GF-D8 (cell line): ENCODE measurements at regions not wholly inside any gene's neighbourhood (a gene's known extent, or its start where the extent isn't known, plus 50 kb on each side); places are given as distances from the start of the nearest gene placed in this dataset.

ENCODE experiments used
- DNase-seq: peaks from one replicate; lab custom pipeline; 2025; lab: John Stamatoyannopoulos, UW

DNA sequence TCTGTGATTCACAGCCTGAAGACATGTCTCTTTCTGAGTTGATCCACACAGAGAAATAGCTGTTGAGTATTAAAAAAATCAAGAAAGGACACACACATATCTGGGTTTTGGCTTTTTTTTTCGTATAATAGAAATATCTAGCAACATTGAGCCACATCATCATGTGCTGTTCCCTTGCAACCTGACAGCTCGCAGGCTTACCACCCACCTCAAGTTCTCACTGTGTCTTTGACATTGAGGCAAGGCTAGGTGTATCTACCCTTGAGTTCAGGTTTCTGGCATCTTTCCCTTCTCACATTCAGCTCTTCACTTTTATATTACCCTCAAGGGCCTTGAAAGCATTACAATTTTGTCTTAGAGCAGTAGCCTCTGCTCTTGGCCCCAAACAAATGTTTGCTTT is 490.3 kb upstream of the KIRREL3 start:
- no peak for DNase-seq

DNA sequence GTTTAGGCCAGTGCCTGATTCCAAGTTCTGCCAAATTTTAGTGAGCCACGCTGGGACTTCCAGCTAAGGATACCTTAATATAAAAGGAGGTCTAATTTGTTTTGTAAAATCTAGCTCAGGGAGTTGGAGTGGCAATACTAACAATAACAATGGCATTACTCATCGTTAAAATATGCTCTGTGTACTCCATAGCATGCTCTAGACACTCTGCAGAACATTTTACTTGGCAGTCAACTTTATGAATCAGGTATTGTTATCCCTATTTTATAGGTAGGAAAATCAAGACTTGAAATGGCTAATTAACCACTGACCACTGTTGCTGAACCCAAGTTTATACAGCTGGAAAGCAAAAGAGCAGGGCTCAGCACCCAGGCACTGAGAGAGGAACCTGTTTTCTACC is 485.0 kb upstream of the KIRREL3 start:
- DNase-seq, result no peak

DNA sequence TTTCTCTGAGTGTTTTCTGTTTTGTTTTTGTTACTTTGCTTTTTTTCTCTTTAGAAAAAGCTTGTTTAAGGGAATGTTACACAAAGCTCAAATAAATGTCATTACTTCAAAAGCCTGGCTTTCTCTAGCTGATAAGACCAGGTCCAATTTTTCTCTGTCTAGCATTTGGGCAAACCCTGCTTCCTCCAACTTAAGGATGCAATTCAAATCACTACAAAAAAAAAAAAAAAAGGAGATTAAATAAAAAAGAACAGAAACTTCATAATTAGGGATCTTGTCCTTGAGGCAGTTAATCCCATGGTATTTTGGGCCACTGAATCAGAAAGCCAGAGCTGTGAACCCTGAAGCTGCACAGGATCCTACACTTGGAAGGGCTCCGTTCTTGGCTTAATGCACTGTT is 480.8 kb upstream of the KIRREL3 start:
- DNase-seq, result no peak

DNA sequence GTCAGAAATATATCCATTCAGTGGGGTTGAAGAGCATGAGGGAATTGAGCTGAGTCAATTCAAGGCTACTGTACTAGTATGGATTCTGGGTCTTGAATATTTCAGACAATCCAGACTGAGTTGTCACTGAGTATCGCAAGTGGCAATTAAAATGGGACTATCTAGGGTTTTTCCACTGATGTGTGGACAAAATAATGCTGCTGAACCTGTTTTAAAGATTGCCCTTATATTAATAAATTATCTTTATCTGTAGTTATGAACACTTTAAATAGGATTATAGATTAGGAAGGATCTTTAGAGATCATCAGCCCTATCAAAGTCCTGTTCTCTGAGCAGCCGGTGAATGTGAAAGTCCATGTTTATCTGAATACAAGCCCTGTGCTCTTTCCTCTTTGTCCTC is 478.3 kb upstream of the KIRREL3 start:
- DNase-seq, result no peak

DNA sequence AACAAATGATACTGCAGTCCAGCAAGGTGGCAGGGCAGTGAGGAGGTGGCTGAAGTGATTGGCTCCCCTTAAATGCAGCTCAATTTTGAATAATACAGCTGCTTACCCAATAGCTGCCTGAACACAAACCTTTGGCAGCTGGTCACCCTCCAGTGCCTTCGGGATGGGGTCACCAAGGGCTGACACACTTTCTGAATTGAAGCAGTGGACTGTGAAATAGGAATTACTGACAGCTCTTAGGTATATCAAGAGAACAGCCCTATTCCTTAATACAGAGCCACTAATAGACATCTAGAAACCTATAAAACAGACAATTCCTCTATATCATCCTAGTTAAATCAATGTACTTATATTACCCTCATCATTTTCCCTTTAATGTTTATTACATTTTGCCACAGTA is 474.2 kb upstream of the KIRREL3 start:
- DNase-seq, result no peak

DNA sequence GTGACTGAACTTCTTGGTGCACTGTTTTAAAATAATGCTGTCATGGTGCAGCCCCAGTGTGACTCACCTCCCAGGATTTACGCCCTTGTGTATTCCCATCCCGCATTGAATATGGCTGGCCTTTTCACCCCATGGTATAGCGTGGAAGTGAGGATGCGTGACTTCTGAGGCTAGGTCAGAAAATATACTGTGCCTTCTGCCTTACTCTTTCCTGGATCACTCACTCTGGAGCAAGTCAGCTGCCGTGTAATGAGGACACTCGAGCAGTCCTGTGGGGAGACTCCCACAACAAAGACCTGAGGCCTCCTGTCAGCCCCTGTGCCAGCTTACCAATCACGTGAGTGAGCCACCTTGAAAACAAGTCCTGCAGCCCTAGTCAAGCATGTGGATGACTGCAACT is 471.9 kb upstream of the KIRREL3 start:
- no peak for DNase-seq

DNA sequence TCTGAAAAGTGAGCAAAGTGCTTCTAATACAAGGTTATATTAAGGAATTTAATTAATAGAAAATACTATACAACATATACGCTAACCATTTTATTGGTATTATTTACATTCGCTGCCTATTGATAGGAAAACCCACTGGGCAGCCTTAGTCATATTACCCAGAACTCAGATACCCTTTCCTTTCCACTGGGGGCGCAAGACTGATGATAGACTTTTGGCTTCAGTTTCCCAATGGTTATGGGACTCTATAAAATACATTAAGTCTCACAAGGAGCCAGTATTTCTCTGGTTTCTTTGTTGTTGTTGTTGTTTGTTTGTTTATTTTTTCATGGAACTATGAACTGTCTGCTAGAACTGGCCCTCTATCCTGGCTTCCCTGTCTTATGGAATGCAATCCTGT is 471.1 kb upstream of the KIRREL3 start:
- no peak for DNase-seq

DNA sequence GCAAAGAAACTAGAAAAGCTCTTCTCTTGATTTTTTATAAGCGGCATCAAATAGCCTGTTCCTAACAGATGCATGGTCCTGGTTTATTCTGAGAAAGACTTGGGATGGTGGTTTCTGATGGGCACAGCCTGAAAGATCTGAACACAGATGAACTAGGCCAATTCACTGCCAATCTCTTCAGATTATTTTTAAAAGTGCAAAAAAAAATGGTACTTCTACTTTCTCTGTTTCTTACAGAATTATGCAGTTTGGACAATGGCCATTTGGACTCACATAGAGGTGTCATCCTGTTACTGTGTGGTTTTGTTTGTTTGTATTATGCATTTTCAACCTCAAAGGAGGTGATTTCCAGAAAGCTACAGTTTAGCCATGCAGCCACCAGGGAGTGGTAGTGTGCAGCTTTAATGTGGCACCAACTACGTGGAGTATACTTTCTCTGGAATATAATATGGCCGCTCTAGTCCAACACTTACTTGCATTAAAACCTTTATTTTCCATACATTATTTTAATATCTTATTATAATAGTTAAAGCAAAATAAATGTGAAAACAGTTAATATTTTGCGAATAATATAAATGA is 469.8 kb upstream of the KIRREL3 start:
- no peak for DNase-seq

DNA sequence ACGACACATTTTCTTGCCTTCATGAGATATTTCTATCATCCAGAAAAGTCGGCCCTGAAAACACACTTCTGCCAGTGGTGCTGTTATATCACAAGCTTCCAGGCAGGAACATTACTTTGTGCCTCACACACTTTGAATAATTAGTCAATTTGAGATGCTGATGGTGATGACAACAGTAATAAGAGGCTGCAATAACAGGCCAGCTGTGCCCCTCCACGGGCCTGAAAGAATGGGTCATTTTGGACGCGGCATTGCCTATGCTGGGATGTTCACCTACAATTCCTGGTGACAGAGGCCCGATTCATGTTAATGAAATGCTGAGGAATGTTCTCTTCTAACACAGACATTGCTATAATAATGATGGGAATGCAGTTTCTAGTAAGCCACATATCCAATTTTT is 463.8 kb upstream of the KIRREL3 start:
- no peak for DNase-seq

DNA sequence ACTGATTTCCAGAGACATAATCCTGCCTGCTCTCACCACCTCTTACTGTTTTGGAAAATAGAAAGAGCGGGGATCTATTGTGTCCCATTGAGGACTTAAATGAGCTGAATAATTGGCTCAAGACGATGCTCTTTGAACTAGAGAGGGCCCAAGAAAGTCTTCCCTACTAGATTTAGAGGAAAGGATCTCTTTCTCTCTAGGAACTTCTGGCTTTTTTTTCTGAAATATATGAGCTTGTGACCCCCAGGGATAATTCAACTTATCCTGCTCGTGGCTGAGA is 461.4 kb upstream of the KIRREL3 start:
- no peak for DNase-seq

DNA sequence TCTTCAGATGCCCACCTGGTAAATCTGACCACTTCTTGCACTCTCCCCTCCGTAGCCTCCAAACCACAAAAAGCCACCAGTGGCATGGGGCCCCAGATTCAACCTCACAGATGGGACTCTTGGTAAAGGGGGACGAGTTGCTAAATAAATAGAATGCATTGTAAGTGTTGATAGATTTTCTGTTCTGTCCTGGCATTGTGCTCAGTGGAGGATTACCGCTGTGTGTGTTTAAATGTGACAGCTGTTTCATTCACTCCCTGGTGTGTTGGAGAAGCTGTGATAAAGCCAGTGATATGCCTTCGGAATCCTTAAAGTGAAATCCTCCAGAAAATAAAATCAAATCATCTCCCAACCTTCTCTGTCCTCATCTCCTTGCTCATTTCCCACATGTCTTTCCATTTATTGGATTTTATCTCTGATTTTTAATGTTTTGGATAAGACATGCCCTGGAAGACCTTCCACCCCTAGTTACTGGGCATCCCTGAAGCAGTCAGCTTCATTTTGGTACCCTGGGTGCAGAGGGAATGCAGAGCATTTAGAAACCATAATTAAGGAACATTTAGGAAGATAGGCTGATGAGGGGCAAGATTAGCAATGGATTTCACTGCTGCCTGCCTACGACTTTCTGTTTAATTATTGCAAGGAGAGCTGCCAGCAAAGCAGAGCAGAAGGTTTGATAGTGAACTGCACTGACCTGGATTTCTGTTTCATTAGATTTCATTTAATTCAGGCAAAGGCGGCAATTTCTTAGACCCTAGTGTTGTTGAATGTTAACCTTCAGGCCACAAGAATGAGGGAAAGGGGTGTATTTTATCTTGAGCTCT is 460.9 kb upstream of the KIRREL3 start:
- DNase-seq, result no peak

DNA sequence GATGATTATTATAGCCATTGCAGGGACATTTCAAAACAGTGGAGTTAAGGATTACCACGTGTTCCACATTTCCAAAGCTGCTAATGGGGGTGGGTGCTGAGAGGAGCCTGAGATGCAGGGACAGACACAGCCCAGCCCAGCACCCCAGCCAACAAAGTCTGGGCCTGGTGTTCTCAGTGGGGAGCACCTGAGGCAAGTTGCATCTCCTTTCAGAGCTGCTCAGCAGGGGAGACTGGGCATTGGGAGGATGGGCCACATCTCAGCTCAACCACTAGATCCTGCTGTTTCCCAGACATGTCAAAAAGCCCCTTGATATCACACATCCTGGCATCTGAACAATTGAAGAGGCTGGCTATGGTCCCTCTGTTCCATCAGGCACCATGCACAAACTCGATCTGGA is 458.0 kb upstream of the KIRREL3 start:
- DNase-seq, result no peak

DNA sequence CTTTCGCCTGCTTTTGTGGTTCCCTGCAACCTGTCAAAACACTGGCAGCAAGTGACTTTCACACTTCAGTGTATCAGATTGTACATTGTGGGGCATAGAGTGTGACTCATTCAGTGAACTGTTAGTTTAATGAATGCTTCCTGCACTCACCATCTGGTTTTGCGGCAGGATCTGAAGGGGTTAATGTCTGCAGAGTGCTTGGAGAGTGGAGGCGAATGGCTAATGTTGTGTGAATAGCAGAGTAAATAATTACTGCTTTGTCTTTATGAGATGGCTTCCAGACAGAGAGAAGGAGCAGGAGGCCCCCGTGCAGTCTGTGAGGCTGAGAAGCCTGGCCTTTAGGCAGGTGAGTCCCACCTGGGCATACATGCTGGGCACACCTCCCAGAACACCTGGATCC is 454.3 kb upstream of the KIRREL3 start:
- DNase-seq, result no peak

DNA sequence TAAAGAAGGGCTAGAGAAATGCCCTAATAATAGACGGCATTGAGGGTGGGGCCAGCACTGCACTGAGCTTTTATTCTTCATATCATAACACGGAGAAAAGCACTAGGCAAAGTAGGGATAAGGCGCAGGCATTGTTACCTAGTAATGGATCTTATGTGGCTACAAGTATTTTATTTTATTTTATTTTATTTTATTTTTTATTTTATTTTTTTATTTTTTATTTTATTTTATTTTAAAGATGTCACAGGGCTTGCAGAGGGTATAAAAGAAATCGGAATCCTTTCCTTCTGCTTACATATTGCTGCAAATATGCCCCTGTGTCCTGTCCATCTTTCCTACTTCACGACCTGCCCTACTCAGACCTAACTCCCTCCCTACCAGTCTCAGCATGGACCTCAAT is 452.0 kb upstream of the KIRREL3 start:
- DNase-seq, result no peak

DNA sequence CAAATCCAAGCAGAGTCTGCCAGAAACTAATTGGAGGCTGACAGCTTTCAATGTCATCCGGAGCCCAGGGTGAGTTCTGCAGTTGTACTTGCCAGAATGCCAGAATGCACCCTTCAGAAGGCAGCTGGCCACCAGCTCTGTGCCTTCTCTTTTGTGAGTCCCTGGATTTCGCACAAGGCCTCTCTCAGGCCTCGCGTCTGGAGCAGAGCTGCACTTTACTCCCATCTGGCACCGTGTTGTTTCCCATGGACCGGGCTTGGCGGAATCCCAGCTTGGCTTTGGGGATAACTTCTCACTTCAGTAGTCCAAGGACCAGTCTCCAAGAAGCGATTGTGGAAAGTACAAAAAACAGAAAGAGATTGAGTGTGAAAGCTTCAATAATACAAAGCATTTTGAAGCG is 451.3 kb upstream of the KIRREL3 start:
- DNase-seq, result no peak

DNA sequence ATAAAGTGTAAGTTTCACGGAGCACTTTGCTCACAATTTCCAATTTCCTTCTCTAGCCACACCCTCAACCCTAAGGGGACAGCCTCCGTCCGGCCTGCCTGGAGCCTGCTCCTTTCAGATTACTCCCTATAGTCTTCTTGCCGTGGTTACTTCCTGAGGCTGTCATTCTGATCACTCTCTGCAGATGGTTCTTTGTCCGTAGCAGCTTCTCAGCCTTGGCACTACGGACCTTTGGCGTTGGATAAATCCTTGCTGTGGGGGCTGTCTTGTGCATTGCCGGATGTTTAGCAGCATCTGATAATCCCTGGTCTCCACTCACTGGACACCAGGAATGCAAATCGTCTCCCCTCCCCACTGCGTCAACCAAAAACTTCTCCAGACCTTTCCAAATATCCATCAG is 447.5 kb upstream of the KIRREL3 start:
- no peak for DNase-seq

DNA sequence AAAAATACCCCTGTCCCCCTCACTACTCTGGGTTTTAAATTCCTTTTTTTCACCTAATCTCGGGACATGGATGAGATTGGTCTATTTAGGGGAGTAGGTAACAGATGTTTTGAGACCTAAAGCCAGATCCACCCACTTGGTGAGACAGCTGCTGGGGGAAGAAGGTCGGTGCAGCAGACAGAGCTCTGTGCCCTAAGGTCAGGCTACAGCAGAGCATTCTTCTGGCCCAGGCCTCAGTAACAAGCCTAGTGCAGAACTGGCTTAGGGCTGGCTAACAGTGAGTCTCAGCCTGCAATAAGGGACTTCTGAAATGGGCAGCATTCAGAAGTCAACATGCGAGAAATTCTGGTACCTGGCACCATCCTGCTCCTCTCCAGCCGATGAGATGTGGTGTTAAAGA is 444.9 kb upstream of the KIRREL3 start:
- DNase-seq, result no peak

DNA sequence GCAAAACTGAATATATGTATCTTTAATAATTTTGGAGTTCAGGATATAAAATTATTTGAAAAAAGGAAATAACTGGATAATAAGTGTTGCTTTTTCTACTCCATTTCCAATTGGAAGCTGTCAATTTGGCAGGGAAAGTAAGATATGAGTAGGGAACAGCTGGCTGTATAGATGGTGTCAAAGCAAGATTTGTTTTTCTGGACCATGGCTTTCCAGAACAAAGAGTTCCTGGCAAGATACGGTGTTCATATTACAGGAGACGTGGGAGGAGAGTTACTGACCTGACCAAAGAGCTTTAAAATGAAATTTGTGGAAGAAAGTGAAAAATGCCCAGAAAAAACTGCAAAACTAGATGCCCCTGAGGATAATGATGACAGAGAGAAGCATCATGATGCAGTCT is 442.7 kb upstream of the KIRREL3 start:
- DNase-seq, result no peak

DNA sequence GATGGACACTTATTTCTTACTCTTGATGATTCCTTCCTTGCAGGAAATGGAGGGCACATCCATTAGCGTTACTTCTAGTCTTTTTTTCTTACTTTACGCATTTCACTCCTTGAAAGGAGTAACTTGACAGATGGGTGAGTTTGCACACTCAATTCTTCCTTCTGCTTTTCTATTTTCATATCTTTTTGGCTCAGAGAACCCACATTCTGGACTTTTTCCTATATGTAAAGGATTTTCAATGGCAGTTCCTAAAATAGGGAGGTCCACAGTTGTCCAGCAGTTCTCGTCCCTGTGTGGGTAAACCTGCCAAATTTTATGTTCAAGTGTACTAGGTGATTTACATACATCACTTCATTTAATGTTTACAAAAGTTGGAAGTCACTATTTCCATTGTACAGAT is 440.0 kb upstream of the KIRREL3 start:
- no peak for DNase-seq

DNA sequence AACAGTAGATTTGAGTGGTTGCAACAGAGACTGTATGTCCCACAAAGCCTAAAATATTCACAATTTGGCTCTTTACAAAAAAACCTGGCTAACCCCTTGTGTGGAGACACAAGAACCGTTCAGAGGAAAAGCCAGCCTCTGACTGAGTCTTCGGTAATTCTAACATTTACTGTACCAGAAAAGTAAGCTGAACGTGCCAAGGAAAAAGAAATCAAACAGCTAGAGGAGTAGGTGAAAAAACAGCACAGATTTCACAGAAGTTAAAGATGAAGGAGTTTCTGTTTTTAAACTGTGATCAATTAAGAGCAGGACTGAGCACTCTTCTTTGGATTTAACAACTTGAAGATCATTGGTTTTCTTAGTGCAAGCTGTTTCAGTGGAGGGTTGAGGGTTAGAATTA is 424.7 kb upstream of the KIRREL3 start:
- DNase-seq, result no peak

DNA sequence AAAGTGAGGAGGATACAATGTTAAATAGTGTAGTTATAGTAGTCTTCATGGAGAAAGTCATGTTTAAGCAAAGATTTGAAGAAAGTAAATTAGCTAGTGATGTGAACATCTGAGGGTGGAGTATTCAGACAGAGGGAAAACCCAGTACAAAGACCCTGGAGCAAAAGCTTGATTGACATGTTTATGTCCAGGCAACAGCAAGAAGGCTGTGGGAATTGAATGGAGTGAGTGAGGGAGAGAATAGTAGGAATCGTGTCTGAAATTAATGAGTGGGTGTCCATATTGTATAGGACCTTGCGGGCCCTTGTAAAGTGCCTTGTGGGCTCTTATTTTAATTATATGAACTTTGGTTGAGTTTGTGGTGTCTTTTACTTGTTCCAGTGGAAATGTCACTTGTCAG is 424.1 kb upstream of the KIRREL3 start:
- DNase-seq, result no peak

DNA sequence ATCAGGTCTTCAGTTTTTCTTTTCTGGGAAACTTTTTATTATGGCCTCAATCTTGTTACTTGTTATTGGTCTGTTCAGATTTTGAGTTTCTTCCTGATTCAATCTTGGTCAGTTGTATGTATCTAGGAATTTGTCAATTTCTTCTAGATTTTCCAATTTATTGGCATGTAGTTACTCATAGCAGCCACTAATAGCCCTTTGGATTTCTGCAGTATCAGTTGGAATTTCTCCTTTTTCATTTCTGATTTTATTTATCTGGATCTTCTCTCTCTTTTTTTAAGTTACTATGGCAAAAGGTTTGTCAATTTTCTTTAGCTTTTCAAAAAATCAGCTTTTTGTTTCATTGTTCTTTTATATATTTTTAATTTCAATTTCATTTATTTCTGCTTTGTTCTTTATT is 419.6 kb upstream of the KIRREL3 start:
- DNase-seq, result no peak

DNA sequence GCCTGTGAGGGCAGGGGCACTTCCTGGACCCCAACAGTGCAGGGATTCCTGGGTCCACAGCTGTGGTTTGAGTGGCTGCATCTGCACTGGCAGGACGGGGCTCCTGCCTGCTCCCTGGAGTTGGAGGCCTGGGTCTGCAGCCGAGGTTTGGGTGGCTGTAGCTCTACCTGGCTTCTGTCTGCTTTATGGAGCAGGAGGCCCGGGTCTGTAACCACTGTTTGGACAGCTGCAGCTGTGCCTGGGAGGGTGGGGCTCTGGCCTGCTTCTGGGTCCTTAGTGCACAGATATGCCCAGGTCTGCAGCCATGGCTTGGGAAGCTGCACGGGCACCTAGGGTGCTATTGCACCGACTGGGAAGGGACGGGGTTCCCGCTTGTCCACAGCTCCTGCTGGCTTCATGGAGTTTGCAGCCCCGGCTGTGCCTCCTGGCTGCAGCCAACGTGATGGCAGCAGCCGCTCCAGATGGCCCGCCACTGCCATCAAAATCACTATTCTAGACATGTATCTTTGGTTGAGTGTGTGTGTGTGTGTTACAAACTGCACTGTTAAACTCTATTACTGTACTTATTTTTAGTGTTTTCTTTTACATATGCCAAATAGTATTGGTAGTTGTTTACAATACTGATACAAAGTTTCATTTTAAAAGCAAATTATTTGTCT is 412.3 kb upstream of the KIRREL3 start:
- DNase-seq, result no peak

DNA sequence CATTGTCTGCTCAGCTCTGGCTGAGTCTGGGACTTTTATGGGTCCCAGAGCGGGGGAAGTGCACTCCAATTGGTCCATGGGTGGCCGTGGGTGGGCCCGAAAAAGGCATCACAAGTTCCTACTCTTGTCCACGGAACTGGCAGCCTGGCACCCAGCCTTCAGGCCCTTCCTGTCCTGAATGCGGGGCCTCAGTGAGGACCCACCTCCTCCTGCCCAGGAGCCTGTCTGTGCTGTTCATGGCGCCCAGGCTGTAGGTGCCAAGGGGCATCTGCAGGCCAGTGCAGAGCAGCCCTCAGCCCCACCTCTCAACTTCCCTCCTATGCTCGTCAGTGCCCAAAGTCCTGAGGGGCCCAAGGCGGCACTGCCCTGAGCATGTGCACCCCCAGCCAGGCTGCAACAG is 411.7 kb upstream of the KIRREL3 start:
- no peak for DNase-seq
